SK-N-SH (cell line): ENCODE measurements at regions not wholly inside any gene's neighbourhood (a gene's known extent, or its start where the extent isn't known, plus 50 kb on each side); places are given as distances from the start of the nearest gene placed in this dataset.

ENCODE experiments used
- CTCF ChIA-PET: fragments of 300-600, 350-600 bp; formaldehyde crosslinking; extraction: SDS; loops from one replicate; lab custom pipeline; 2021; lab: Yijun Ruan, JAX
- POLR2A ChIA-PET: fragments of 350-600 bp; sonication (Branson Sonifier 250); formaldehyde crosslinking; extraction: SDS; loops from one replicate; lab custom pipeline; 2020; ENCODE audit warnings: antibody characterized with exemption, inconsistent platforms; lab: Yijun Ruan, JAX
- DNase-seq: peaks from one replicate; pipeline ENCODE4 v3.0.0; 2012
- H2AFZ ChIP-seq: fragments of 200-600 bp; sonication (generic); 2 replicates; pipeline ENCODE4 v1.8.1; 2016; ENCODE audit warnings: antibody characterized with exemption, mild to moderate bottlenecking, low read depth
- H3F3A ChIP-seq: fragments of 200-600 bp; sonication (generic); replicated peaks from 2 replicates; pipeline ENCODE3; 2016; ENCODE audit warnings: antibody characterized with exemption, mild to moderate bottlenecking; ENCODE audit not compliant: insufficient read depth
- H3K27ac ChIP-seq, 2 experiments: fragments of 200-500 bp in 1 of 2; fragments of 200-600 bp in 1 of 2; sonication (Bioruptor generic) in 1 of 2; sonication (generic), shearing (Covaris generic) in 1 of 2; 2 replicates each; pipeline versions ENCODE4 v1.5.1 to v1.6.1; 2014 to 2016; ENCODE audit warnings: low read depth in 2 of 2, inconsistent platforms in 1 of 2, low read length in 1 of 2, mild to moderate bottlenecking in 1 of 2, mixed read lengths in 1 of 2
- H3K27me3 ChIP-seq: fragments of 200-600 bp; sonication (generic), shearing (Covaris generic); 2 replicates; pipeline ENCODE4 v1.6.1; 2016; ENCODE audit warnings: mixed run types; ENCODE audit not compliant: insufficient read depth
- H3K36me3 ChIP-seq, 2 experiments: fragments of 200-500 bp in 1 of 2; fragments of 200-600 bp in 1 of 2; sonication (Bioruptor generic) in 1 of 2; sonication (generic) in 1 of 2; replicated peaks in 1 of 2; 2 replicates each; pipeline versions ENCODE3 to v1.5.1; 2014 to 2016; ENCODE audit warnings: low read length in 1 of 2, mild to moderate bottlenecking in 1 of 2; ENCODE audit not compliant: insufficient read depth in 2 of 2, control insufficient read depth in 1 of 2
- H3K4me1 ChIP-seq, 2 experiments: fragments of 200-500 bp in 1 of 2; fragments of 200-600 bp in 1 of 2; sonication (Bioruptor generic) in 1 of 2; sonication (generic), shearing (Covaris generic) in 1 of 2; 2 replicates each; pipeline versions ENCODE4 v1.5.1 to v1.6.1; 2014 to 2016; ENCODE audit warnings: low read depth in 1 of 2, low read length in 1 of 2, mixed run types in 1 of 2; ENCODE audit not compliant: insufficient read depth in 2 of 2, control insufficient read depth in 1 of 2
- H3K4me2 ChIP-seq: fragments of 200-600 bp; sonication (generic), shearing (Covaris generic); 2 replicates; pipeline ENCODE4 v1.6.1; 2017; ENCODE audit warnings: mixed run types
- H3K4me3 ChIP-seq, 2 experiments: fragments of 200-500 bp in 1 of 2; fragments of 200-600 bp in 1 of 2; sonication (Bioruptor generic) in 1 of 2; sonication (generic), shearing (Covaris generic) in 1 of 2; 2 replicates each; pipeline versions ENCODE4 v1.5.1 to v1.8.1; 2014 to 2016; ENCODE audit warnings: low read depth in 2 of 2, inconsistent platforms in 1 of 2, low read length in 1 of 2, mild to moderate bottlenecking in 1 of 2, mixed read lengths in 1 of 2, moderate library complexity in 1 of 2
- H3K79me2 ChIP-seq: fragments of 200-600 bp; sonication (generic); 2 replicates; pipeline ENCODE4 v1.8.1; 2017; ENCODE audit warnings: mild to moderate bottlenecking; ENCODE audit not compliant: insufficient read depth
- H3K9ac ChIP-seq: fragments of 200-600 bp; sonication (generic); 2 replicates; pipeline ENCODE4 v1.6.1; 2017; ENCODE audit warnings: mixed run types
- H3K9me2 ChIP-seq: fragments of 200-600 bp; sonication (generic); 2 replicates; pipeline ENCODE4 v1.6.1; 2017; ENCODE audit warnings: mixed run types
- H3K9me3 ChIP-seq: fragments of 200-600 bp; sonication (generic); 2 replicates; pipeline ENCODE4 v1.6.1; 2017; ENCODE audit warnings: mixed run types, mild to moderate bottlenecking, moderate library complexity
- H4K20me1 ChIP-seq: fragments of 200-600 bp; sonication (generic); 2 replicates; pipeline ENCODE4 v1.6.1; 2017; ENCODE audit warnings: mild to moderate bottlenecking, mixed run types; ENCODE audit not compliant: insufficient read depth
- FOSL2 ChIP-seq: IDR thresholded peaks from 2 replicates; pipeline ENCODE4 v1.4.0; 2012; ENCODE audit warnings: low read depth, mild to moderate bottlenecking, moderate library complexity, borderline replicate concordance
- FOXM1 ChIP-seq: IDR thresholded peaks from 2 replicates; pipeline ENCODE4 v1.4.0; 2012; ENCODE audit warnings: low read depth, mild to moderate bottlenecking
- MEF2A ChIP-seq: IDR thresholded peaks from 2 replicates; pipeline ENCODE4 v1.4.0; 2012; ENCODE audit warnings: low read depth, borderline replicate concordance
- RAD21 ChIP-seq: IDR thresholded peaks from 2 replicates; pipeline ENCODE4 v1.6.1; 2012; ENCODE audit warnings: mild to moderate bottlenecking, low read length
- REST ChIP-seq: IDR thresholded peaks from 2 replicates; pipeline ENCODE4 v1.6.1; 2012; ENCODE audit warnings: mild to moderate bottlenecking, low read depth, low read length, moderate library complexity
- SMC3 ChIP-seq: IDR thresholded peaks from 2 replicates; pipeline ENCODE4 v1.6.1; 2012; ENCODE audit warnings: low read depth, low read length, improper control_type of control experiment
- WGBS: methylation state at CpG from one replicate; pipeline ENCODE4 v1.1.6; 2017; ENCODE audit warnings: low lambda C conversion rate; 5-methylcytosine and 5-hydroxymethylcytosine counted together
- TF ChIP-seq, protein P1 (sequence below): fragments of 150-350 bp; IDR thresholded peaks from 2 replicates; pipeline ENCODE4 v1.6.1; 2016; ENCODE audit warnings: mild to moderate bottlenecking, low read depth, low read length

GRCh38 chr20:40930561-40930960 lies 98.1 kb upstream of the TOP1 start (continued):
- no peak for TF ChIP-seq REST
- TF ChIP-seq, all 33 proteins: peak for 0

DNA sequence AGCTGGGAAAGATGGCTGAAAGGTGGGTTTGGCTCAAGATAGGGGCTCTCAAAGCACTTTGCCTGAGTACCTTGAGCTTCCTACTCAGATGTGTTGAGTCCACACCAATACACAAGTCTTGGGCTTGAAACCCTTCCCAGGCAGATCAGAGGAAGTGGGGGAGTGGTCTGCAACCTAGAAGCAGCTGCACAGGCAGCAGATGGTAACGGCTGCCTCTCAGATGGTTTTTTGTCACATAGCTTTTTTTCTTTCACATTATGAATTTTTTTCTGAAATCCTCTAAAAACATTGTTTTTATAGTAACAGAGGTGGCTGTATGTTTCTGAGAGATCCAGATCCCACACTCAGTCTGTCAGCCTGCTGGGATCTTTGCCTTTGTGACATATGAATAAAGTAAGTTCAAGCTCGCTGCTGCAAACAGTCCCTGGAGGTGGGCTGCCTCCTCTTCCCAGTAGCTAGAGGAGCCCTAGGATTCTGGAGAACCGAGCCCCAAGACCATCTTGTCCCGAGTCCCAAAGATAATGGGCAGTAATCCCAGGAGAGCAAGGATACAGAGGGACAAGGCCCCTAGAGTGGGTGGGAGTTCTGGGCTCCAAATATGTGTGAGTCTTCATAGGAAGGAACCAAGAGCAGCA lies 97.1 kb upstream of the TOP1 start:
- no peak for DNase-seq
- CTCF ChIA-PET: interaction anchor here (1.1 to 1.9 kb wide), 4 partner anchors 14 to 134 kb away, joined by 3 to 11 read pairs (median 4); no protein-coding TSS in a partner anchor
- no peaks in the 10 kb centered on the region for H3K79me2 ChIP-seq
- no peak overlapping the region for H3K4me2 ChIP-seq
- WGBS: 42% methylated on average over 4 of the region's 4 CpGs
- no peak overlapping the region for H3K27ac ChIP-seq
- H3K9me2 ChIP-seq: no peaks in the 10 kb centered on the region
- TF ChIP-seq, protein P1, sequence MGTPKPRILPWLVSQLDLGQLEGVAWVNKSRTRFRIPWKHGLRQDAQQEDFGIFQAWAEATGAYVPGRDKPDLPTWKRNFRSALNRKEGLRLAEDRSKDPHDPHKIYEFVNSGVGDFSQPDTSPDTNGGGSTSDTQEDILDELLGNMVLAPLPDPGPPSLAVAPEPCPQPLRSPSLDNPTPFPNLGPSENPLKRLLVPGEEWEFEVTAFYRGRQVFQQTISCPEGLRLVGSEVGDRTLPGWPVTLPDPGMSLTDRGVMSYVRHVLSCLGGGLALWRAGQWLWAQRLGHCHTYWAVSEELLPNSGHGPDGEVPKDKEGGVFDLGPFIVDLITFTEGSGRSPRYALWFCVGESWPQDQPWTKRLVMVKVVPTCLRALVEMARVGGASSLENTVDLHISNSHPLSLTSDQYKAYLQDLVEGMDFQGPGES: no peak
- TF ChIP-seq, all 33 proteins: peak for 0
- Histone ChIP-seq H3K4me3 (no peak overlapping the region), H3K36me3 (no peaks in the 10 kb centered on the region), H3K27me3 (no peaks in the 10 kb centered on the region), H3K9ac (no peak overlapping the region), H4K20me1 (no peaks in the 10 kb centered on the region), H3K4me1 (no peaks in the 10 kb centered on the region), H3K9me3 (no peaks in the 10 kb centered on the region), H2AFZ (no peak overlapping the region), H3F3A (no peaks in the 10 kb centered on the region)
- POLR2A ChIA-PET: no interaction called here

- no peaks in the 10 kb centered on the region for H3K9me2 ChIP-seq
- H3K4me3 ChIP-seq: no peak overlapping the region
- H4K20me1 ChIP-seq: no peaks in the 10 kb centered on the region
- no CpG with 5 or more reads among the region's 1 CpG for WGBS
- H3K36me3 ChIP-seq: no peaks in the 10 kb centered on the region
- DNase-seq: no peak
- no peak overlapping the region for H3K9ac ChIP-seq
- no peaks in the 10 kb centered on the region for H3K79me2 ChIP-seq
- no peaks in the 10 kb centered on the region for H3F3A ChIP-seq
- CTCF ChIA-PET: interaction anchor here (1.9 to 2.1 kb wide), 2 partner anchors 13 kb away, joined by 7 to 11 read pairs; no protein-coding TSS in a partner anchor
- H3K4me1 ChIP-seq: no peaks in the 10 kb centered on the region
- H3K27me3 ChIP-seq: no peaks in the 10 kb centered on the region
- H3K9me3 ChIP-seq: no peaks in the 10 kb centered on the region
- no peak overlapping the region for H2AFZ ChIP-seq
- H3K27ac ChIP-seq: no peak overlapping the region
- no peak overlapping the region for H3K4me2 ChIP-seq
- no peak for TF ChIP-seq MEF2A
- no peak for TF ChIP-seq SMC3
- no peak for TF ChIP-seq RAD21
- no peak for TF ChIP-seq FOSL2
- no peak for TF ChIP-seq FOXM1
- POLR2A ChIA-PET: no interaction called here
These were observed 96.2 kb upstream of the TOP1 start for GRCh38 chr20:40932436-40932835.
